ENCODE measurements at regions not wholly inside any gene's neighbourhood (a gene's known extent, or its start where the extent isn't known, plus 50 kb on each side); places are given as distances from the start of the nearest gene placed in this dataset.

DNA sequence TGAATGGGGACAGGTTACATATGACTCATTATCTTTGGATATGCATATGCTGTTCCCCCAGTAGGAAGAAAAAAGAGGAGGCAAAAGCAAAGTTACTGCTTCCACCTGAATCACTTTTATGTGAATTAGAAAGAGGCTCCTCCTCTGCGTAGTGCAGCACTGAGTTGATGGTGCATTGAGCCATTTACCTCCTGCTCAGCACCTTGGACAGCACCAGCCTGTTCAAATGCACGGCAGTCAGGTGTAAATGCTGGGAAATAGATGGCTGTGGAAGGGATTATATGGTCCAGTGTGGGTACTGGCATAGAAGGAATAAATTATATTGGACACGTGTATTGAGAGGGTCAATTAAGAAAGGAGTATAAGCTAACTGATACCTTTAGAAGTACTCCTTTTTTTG, 541.9 kb upstream of the SEL1L start:
- TF ChIP-seq ARNT (IDR thresholded peaks at IDR 0.05) (no peak), FOXM1 (IDR thresholded peaks at IDR 0.05; ENCODE audit: borderline replicate concordance) (no peak), ZNF384 (IDR thresholded peaks at IDR 0.05) (no peak), ELF4 (IDR thresholded peaks at IDR 0.05) (no peak), FOXA1 (IDR thresholded peaks at IDR 0.05) (no peak), CTBP1 (IDR thresholded peaks at IDR 0.05; ENCODE audit: borderline replicate concordance) (no peak), SP1 (IDR thresholded peaks at IDR 0.05) (no peak), NFRKB (IDR thresholded peaks at IDR 0.05) (no peak), HDGF (IDR thresholded peaks at IDR 0.05; ENCODE audit: borderline replicate concordance) (no peak), BHLHE40 (IDR thresholded peaks at IDR 0.05; ENCODE audit: borderline replicate concordance) (no peak)
